ENCODE measurements at regions not wholly inside any gene's neighbourhood (a gene's known extent, or its start where the extent isn't known, plus 50 kb on each side); places are given as distances from the start of the nearest gene placed in this dataset.

GRCh38 chr3:87798567-87798947, 260.2 kb downstream of the CGGBP1 start (continued):
- TF ChIP-seq STAT6 (CRISPR knock-in tag; IDR thresholded peaks at IDR 0.05), result no peak
- TF ChIP-seq RBFOX2 (IDR thresholded peaks at IDR 0.05; ENCODE audit: low read depth, low read length), result peak; percentile 10; the same call in 1 of the 2 replicates
- no peak for TF ChIP-seq PBX2 (CRISPR knock-in tag; IDR thresholded peaks at IDR 0.05; ENCODE audit: low read depth)
- TF ChIP-seq PBX2 (tag; conservative IDR thresholded peaks at IDR 0.05; ENCODE audit: low read depth), result peak; percentile 85
- TF ChIP-seq RNF2 (IDR thresholded peaks at IDR 0.05), result no peak
- TF ChIP-seq NFE2 (IDR thresholded peaks at IDR 0.05; ENCODE audit: low read depth), result peak; percentile 64
- no peak for TF ChIP-seq MITF (IDR thresholded peaks at IDR 0.05)
- no peak for TF ChIP-seq ZNF830 (CRISPR knock-in tag; IDR thresholded peaks at IDR 0.05)
- TF ChIP-seq HMBOX1 (IDR thresholded peaks at IDR 0.05), result 0 out of 2 replicates have a peak, but pooled peaks have one; percentile 7
- TF ChIP-seq FOSL1 (tag; conservative IDR thresholded peaks at IDR 0.05), result peak; percentile 41; the same call in 1 of the 2 replicates
